ENCODE measurements at regions not wholly inside any gene's neighbourhood (a gene's known extent, or its start where the extent isn't known, plus 50 kb on each side); places are given as distances from the start of the nearest gene placed in this dataset.

DNA sequence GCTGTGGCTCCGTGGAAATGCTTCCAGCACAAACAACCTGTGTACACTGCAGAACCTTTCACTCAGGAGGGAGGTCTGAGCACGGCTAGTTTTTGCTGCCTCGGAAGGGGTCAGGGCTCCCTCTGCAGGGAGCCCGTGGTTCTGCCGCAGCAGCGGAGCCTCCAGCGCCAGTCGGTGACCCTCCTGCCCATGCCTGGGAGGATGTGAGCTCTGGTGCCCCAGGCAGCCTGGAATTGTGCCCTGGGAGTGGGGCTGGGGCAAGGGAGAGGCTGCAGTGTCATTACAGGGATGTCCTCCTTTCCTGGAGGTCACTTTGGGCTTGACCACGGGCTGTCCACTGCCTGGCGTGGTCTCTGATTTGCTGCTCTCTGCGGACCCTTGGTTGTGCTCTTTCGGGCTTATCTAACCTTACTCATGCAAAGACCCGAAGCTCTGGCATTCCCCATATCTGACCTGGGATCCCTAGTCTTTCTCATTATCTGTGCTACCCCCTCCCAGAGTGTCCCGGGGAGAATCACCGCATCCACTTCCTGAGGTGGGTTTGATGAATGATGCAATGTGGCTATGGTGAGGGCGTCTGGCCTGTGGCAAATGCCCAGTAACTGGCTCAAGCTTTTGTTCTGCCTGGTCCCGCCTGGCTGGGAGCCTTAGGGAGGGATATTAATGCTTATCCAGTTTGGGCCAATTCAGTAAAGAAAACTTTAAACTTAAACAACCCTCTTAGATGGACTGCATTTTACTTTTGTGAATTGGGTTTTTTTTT, 59.6 kb upstream of the TAGAP start (continued):
- TF ChIP-seq, protein P1, sequence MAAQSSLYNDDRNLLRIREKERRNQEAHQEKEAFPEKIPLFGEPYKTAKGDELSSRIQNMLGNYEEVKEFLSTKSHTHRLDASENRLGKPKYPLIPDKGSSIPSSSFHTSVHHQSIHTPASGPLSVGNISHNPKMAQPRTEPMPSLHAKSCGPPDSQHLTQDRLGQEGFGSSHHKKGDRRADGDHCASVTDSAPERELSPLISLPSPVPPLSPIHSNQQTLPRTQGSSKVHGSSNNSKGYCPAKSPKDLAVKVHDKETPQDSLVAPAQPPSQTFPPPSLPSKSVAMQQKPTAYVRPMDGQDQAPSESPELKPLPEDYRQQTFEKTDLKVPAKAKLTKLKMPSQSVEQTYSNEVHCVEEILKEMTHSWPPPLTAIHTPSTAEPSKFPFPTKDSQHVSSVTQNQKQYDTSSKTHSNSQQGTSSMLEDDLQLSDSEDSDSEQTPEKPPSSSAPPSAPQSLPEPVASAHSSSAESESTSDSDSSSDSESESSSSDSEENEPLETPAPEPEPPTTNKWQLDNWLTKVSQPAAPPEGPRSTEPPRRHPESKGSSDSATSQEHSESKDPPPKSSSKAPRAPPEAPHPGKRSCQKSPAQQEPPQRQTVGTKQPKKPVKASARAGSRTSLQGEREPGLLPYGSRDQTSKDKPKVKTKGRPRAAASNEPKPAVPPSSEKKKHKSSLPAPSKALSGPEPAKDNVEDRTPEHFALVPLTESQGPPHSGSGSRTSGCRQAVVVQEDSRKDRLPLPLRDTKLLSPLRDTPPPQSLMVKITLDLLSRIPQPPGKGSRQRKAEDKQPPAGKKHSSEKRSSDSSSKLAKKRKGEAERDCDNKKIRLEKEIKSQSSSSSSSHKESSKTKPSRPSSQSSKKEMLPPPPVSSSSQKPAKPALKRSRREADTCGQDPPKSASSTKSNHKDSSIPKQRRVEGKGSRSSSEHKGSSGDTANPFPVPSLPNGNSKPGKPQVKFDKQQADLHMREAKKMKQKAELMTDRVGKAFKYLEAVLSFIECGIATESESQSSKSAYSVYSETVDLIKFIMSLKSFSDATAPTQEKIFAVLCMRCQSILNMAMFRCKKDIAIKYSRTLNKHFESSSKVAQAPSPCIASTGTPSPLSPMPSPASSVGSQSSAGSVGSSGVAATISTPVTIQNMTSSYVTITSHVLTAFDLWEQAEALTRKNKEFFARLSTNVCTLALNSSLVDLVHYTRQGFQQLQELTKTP (IDR thresholded peaks at IDR 0.05; ENCODE audit: low read depth in 1 of 2, partially characterized antibody in 2 of 2), result no peak
- TF ChIP-seq, protein P2, sequence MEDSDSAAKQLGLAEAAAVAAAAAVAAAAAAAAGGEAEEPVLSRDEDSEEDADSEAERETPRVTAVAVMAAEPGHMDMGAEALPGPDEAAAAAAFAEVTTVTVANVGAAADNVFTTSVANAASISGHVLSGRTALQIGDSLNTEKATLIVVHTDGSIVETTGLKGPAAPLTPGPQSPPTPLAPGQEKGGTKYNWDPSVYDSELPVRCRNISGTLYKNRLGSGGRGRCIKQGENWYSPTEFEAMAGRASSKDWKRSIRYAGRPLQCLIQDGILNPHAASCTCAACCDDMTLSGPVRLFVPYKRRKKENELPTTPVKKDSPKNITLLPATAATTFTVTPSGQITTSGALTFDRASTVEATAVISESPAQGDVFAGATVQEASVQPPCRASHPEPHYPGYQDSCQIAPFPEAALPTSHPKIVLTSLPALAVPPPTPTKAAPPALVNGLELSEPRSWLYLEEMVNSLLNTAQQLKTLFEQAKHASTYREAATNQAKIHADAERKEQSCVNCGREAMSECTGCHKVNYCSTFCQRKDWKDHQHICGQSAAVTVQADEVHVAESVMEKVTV (CRISPR knock-in tag; IDR thresholded peaks at IDR 0.05), result peak; percentile 70
- TF ChIP-seq, protein P3, sequence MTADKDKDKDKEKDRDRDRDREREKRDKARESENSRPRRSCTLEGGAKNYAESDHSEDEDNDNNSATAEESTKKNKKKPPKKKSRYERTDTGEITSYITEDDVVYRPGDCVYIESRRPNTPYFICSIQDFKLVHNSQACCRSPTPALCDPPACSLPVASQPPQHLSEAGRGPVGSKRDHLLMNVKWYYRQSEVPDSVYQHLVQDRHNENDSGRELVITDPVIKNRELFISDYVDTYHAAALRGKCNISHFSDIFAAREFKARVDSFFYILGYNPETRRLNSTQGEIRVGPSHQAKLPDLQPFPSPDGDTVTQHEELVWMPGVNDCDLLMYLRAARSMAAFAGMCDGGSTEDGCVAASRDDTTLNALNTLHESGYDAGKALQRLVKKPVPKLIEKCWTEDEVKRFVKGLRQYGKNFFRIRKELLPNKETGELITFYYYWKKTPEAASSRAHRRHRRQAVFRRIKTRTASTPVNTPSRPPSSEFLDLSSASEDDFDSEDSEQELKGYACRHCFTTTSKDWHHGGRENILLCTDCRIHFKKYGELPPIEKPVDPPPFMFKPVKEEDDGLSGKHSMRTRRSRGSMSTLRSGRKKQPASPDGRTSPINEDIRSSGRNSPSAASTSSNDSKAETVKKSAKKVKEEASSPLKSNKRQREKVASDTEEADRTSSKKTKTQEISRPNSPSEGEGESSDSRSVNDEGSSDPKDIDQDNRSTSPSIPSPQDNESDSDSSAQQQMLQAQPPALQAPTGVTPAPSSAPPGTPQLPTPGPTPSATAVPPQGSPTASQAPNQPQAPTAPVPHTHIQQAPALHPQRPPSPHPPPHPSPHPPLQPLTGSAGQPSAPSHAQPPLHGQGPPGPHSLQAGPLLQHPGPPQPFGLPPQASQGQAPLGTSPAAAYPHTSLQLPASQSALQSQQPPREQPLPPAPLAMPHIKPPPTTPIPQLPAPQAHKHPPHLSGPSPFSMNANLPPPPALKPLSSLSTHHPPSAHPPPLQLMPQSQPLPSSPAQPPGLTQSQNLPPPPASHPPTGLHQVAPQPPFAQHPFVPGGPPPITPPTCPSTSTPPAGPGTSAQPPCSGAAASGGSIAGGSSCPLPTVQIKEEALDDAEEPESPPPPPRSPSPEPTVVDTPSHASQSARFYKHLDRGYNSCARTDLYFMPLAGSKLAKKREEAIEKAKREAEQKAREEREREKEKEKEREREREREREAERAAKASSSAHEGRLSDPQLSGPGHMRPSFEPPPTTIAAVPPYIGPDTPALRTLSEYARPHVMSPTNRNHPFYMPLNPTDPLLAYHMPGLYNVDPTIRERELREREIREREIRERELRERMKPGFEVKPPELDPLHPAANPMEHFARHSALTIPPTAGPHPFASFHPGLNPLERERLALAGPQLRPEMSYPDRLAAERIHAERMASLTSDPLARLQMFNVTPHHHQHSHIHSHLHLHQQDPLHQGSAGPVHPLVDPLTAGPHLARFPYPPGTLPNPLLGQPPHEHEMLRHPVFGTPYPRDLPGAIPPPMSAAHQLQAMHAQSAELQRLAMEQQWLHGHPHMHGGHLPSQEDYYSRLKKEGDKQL (CRISPR knock-in tag; IDR thresholded peaks at IDR 0.05; ENCODE audit: borderline replicate concordance), result no peak
- TF ChIP-seq, protein P4, sequence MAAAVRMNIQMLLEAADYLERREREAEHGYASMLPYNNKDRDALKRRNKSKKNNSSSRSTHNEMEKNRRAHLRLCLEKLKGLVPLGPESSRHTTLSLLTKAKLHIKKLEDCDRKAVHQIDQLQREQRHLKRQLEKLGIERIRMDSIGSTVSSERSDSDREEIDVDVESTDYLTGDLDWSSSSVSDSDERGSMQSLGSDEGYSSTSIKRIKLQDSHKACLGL (CRISPR knock-in tag; IDR thresholded peaks at IDR 0.05; ENCODE audit: borderline replicate concordance, poor library complexity, severe bottlenecking), result no peak
